ENCODE measurements at regions not wholly inside any gene's neighbourhood (a gene's known extent, or its start where the extent isn't known, plus 50 kb on each side); places are given as distances from the start of the nearest gene placed in this dataset.

DNA sequence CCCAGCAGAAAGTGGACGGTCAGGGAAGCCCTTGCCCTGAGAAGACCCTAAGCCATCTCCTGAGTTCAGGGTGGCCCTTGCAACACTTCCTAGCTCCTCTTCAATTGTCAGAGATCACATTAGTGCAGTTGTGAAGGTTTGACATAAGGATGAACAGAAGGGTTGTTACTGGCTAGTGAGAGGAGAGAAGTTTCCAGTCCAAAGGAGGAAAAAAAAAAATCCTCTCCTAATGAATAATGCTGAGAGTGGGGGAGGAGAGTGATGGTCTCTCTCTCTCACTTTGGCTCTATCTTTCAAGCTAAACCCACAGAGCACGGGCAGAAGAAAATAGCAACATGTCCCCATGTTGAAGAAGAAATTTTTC, 819.9 kb downstream of the BCL11A start:
- no peaks in the 10 kb centered on the region for H3K27me3 Mint-ChIP-seq (ENCODE audit: low read depth)
- TF ChIP-seq, protein P1, sequence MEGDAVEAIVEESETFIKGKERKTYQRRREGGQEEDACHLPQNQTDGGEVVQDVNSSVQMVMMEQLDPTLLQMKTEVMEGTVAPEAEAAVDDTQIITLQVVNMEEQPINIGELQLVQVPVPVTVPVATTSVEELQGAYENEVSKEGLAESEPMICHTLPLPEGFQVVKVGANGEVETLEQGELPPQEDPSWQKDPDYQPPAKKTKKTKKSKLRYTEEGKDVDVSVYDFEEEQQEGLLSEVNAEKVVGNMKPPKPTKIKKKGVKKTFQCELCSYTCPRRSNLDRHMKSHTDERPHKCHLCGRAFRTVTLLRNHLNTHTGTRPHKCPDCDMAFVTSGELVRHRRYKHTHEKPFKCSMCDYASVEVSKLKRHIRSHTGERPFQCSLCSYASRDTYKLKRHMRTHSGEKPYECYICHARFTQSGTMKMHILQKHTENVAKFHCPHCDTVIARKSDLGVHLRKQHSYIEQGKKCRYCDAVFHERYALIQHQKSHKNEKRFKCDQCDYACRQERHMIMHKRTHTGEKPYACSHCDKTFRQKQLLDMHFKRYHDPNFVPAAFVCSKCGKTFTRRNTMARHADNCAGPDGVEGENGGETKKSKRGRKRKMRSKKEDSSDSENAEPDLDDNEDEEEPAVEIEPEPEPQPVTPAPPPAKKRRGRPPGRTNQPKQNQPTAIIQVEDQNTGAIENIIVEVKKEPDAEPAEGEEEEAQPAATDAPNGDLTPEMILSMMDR (IDR thresholded peaks at IDR 0.05; ENCODE audit: unreplicated experiment): no peak
- H3K27ac Mint-ChIP-seq: no peak overlapping the region

DNA sequence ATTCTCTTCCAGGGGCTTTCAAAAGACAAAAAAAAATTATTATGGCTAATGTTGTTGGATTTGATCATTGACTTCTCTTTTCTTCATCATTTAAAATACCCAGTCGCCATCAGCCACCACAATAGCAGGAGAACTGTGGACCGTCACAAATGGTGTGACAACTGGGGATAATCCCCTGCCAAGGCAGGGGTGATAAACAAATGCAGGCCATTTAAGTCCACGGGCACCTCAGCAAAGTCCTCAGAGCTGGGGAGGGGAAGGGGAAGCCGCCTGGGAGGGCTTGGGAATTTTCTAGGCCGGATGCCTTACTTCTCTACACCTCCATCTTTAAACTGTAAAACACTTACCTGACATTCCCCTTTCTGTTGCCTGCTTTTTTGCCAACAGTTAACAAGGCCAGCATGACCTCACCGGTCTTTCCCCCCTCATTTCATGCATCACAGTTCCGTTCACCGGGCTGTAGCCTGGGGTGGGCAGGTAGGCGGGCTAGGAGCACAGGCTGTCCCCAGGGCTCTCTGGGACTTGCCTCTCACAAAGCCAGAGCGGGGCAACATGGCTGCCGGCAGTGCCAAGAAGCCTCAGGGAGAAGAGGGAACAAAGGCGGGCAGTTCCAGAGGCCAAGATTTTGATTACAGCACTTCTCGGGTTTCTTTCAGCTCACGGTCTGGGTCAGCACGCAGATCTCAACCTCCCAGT, 820.4 kb downstream of the BCL11A start:
- TF ChIP-seq, protein P1 (IDR thresholded peaks at IDR 0.05; ENCODE audit: unreplicated experiment): no peak
- DNase-seq (ENCODE audit: low spot score in 2 of 2, unreplicated experiment in 2 of 2): no peak
- H3K36me3 Mint-ChIP-seq: no peaks in the 10 kb centered on the region
- no peaks in the 10 kb centered on the region for H3K27me3 Mint-ChIP-seq (ENCODE audit: low read depth)
- H3K4me3 Mint-ChIP-seq: no peak overlapping the region
- H3K4me1 Mint-ChIP-seq: peaks cover 8% of the 10 kb centered on the region
- peaks cover 4% of the 10 kb centered on the region for H3K9me3 Mint-ChIP-seq
- H3K27ac Mint-ChIP-seq: no peak overlapping the region

More for the DNA sequence above, 819.9 kb downstream of the BCL11A start:
- DNase-seq (ENCODE audit: low spot score in 2 of 2, unreplicated experiment in 2 of 2): no peak
- Mint-ChIP-seq H3K4me3 (no peak overlapping the region), H3K36me3 (no peaks in the 10 kb centered on the region), H3K4me1 (peaks cover 8% of the 10 kb centered on the region), H3K9me3 (peaks cover 6% of the 10 kb centered on the region)

DNA sequence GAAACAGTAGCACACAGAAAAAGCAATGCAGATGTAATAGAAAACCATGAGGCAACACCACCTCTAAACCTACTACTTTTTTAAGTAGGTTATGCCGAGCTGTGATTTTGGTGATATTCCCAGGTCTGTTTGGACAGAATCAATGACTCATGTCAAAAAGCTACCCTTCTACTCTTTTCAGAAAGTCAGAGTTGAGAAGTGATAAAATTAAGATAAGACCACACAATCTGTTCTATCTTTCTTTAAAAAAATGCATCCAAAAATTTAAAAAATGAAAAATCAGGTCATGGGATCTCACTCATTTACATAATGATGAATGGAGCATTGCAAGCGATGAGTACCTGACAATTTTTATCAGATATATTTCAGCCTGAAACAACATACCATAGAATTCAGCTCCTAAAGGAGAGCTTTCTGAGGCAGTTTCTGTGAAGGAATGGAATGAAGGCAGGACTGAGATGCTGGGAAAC, 826.3 kb downstream of the BCL11A start:
- Mint-ChIP-seq H3K4me3 (no peak overlapping the region), H3K36me3 (no peaks in the 10 kb centered on the region), H3K9me3 (no peaks in the 10 kb centered on the region), H3K4me1 (peaks cover 22% of the 10 kb centered on the region), H3K27ac (no peak overlapping the region), H3K27me3 (ENCODE audit: low read depth) (no peaks in the 10 kb centered on the region)
- no peak for DNase-seq (ENCODE audit: low spot score in 2 of 2, unreplicated experiment in 2 of 2)
- TF ChIP-seq, protein P1 (IDR thresholded peaks at IDR 0.05; ENCODE audit: unreplicated experiment): no peak

DNA sequence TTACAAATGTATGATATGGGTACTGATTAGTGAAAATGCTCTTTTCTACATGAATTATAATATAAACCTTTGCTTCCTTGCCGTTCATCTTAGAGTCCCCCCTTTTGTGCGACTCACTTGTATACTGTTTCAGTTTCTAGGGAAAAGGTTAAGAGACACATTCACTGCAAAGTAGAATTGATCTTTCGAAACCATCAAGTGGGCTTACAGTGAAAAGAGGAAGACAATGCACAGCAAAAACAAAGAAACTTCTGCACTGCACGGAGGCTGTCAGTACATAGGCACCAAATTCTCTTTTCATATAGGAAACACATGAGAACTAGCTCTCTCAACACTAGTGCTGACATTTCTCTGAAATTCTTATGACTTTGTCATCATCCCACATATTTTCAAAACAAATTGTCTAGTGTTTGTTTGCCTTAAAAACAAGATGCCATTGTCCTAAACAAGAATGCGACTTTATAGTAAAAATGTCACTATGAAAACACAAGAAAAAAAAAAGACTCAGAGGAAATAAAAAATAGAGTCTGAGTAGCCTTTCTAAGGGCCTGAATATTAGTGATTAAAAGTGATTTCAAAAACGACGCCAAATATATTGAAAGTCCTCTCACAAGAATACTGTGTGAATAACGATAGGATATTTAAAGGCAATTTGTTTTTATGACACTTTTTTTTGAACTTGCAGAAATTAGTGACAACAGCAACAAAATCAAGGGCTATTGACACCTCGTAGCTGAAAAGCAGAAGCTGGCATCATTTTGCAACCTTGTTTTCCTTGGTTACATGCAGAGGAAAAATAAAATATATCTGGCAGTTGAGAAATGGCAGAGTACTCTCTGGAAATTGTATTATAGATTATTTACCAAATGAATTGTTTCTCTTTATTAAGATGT, 827.0 kb downstream of the BCL11A start:
- no peaks in the 10 kb centered on the region for H3K36me3 Mint-ChIP-seq
- DNase-seq (ENCODE audit: low spot score in 2 of 2, unreplicated experiment in 2 of 2): no peak
- H3K27ac Mint-ChIP-seq: no peak overlapping the region
- H3K4me1 Mint-ChIP-seq: peaks cover 22% of the 10 kb centered on the region
- no peaks in the 10 kb centered on the region for H3K9me3 Mint-ChIP-seq
- TF ChIP-seq, protein P1 (IDR thresholded peaks at IDR 0.05; ENCODE audit: unreplicated experiment): no peak
- no peak overlapping the region for H3K4me3 Mint-ChIP-seq
- H3K27me3 Mint-ChIP-seq (ENCODE audit: low read depth): no peaks in the 10 kb centered on the region

DNA sequence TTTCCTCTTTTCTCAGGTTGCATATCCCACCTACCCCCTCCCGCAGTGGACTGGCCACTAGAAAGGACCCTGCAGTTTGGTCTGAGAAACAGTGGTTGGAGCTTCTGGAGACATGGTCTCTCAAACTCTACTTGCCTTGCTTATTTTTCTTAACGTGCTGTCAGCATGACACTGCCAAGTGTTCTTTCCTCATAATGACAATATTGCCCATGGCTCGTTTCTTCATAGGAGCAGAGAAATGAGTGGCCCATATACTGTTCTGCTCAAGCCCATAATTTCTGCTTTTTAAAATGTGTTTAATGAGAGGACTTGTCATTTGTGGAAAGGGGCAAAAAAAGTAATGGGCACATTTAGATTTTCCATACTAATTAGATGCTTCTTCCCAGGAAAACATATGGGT, 828.7 kb downstream of the BCL11A start:
- H3K4me3 Mint-ChIP-seq: no peak overlapping the region
- no peaks in the 10 kb centered on the region for H3K36me3 Mint-ChIP-seq
- H3K27me3 Mint-ChIP-seq (ENCODE audit: low read depth): no peaks in the 10 kb centered on the region
- no peak overlapping the region for H3K27ac Mint-ChIP-seq
- H3K4me1 Mint-ChIP-seq: peaks cover 22% of the 10 kb centered on the region
- H3K9me3 Mint-ChIP-seq: no peaks in the 10 kb centered on the region
- DNase-seq (ENCODE audit: low spot score in 2 of 2, unreplicated experiment in 2 of 2): no peak
- TF ChIP-seq, protein P1 (IDR thresholded peaks at IDR 0.05; ENCODE audit: unreplicated experiment): no peak

Measured in mesothelial cell of epicardium (in vitro differentiated cells).